Fibroblast of the aortic adventitia (primary cell): ENCODE measurements at regions not wholly inside any gene's neighbourhood (a gene's known extent, or its start where the extent isn't known, plus 50 kb on each side); places are given as distances from the start of the nearest gene placed in this dataset.

Experiments used
- DNase-seq: peaks from one replicate; pipeline ENCODE4 v3.0.0-alpha.2; 2010; ENCODE audit warnings: low read depth
- H3K4me3 ChIP-seq: 2 replicates; pipeline ENCODE4 v1.5.1; 2011; ENCODE audit warnings: low read depth, mild to moderate bottlenecking, control low read depth, low read length, moderate library complexity
- CTCF ChIP-seq: IDR thresholded peaks from 2 replicates; pipeline ENCODE4 v1.5.1; 2011; ENCODE audit warnings: mild to moderate bottlenecking, low read length, control low read depth, inconsistent platforms; ENCODE audit not compliant: insufficient read depth

GRCh38 chr6:150456466-150456865 lies 87.7 kb downstream of the IYD start:
- no peak overlapping the region for H3K4me3 ChIP-seq
- no peak for TF ChIP-seq CTCF
- DNase-seq = no peak

- no peak for TF ChIP-seq CTCF
- H3K4me3 ChIP-seq = no peak overlapping the region
- DNase-seq = no peak
Observed at GRCh38 chr6:150456902-150457643, 88.3 kb downstream of the IYD start.

GRCh38 chr6:150458579-150458978 lies 89.8 kb downstream of the IYD start:
- no peak for TF ChIP-seq CTCF
- H3K4me3 ChIP-seq = no peak overlapping the region
- no peak for DNase-seq

GRCh38 chr6:150463852-150464251 lies 95.0 kb downstream of the IYD start:
- no peak overlapping the region for H3K4me3 ChIP-seq
- TF ChIP-seq CTCF = no peak
- no peak for DNase-seq

- no peak overlapping the region for H3K4me3 ChIP-seq
- TF ChIP-seq CTCF = no peak
- no peak for DNase-seq
Observed at GRCh38 chr6:150464966-150465365, 96.2 kb downstream of the IYD start.

GRCh38 chr6:150465610-150466009 lies 96.8 kb downstream of the IYD start:
- no peak overlapping the region for H3K4me3 ChIP-seq
- DNase-seq = no peak
- no peak for TF ChIP-seq CTCF

GRCh38 chr6:150466196-150466595 lies 97.4 kb downstream of the IYD start:
- no peak for TF ChIP-seq CTCF
- no peak overlapping the region for H3K4me3 ChIP-seq
- DNase-seq = no peak
